ENCODE measurements at regions not wholly inside any gene's neighbourhood (a gene's known extent, or its start where the extent isn't known, plus 50 kb on each side); places are given as distances from the start of the nearest gene placed in this dataset.
"Not testable (repeated sequence)": the region's sequence is repeated elsewhere in the genome, so short reads cannot be mapped to it uniquely, and the experiment has no call there.

DNA sequence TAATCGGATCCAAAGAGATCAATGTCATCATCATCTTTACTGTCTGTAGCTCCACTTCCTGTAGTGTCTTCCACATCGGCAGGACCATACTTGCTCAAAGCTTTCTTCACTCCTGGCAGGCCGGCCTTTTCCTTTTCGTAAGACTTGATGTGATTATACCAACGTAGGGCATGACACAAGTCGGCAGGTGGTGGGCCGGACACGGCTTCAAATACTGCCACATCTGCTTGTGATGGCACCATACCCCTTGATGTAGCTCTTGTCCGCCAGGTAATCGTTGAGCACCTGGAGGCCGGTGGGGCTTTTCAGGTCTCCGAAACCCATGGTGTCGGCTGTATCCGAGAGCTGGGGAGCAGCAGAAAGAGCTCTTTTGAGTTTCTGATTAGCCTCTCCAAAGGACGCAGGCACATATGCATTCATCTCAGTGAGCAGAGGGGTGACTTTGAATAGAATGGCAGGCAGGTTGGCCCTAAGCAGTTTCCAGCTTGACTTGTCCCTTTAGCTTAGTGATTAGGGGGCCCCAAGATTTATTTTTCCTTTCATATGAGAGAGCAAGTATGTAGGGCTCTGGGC, 106.0 kb upstream of the PODXL start:
- DNase-seq = not testable (repeated sequence)

DNA sequence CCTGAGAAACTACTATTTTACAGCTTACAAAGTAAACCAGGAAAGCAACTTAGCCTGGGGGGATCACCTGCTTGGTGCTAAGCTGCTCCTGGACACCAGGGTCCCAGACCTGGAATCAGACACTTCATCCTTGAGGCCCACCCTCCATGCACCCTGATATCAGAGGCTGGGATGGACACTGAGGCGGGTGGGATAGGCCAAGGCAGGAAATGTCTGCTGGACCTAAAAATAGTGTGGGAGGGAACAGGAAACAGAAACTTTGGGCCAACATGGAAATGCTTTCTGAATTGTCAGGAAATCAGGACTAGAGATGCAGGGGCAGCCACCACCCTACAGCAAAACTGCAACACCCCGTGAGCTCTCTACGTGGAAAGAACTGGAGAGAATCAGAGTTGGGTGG, 101.5 kb upstream of the PODXL start:
- DNase-seq = no peak

DNA sequence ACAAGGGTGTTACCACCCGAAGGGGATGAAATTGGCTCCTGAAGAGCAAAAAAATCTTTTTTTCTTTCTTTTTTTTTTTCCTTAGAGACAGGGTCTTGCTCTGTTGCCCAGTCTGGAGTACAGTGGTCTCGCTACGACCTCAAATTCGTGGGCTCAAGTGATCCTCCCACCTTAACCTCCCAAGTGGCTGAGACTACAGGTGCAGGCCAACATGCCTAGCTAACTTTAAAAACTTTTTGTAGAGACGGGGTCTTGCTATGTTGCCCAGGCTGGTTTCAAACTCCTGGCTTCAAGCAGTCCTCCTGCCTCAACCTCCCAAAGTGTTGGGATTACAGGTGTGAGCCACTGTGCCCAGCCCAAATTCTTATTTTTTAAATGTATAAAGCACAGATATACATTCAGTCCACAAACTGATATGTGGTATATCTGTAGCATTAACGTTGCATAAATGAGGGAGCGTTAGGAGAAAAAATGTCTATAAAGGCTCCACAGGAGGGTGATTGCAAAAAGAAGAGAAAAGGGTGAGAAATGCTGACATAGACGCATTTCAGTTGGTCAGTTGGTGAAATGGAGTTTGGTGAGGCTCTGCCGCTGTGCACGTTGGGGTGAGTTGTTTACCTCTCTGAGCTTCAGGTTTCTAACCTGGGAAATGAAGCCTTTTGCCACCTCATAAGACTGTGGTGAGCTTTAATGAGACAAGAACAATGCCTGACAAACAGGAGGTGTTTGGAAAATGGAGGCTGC, 100.7 kb upstream of the PODXL start:
- DNase-seq = no peak

DNA sequence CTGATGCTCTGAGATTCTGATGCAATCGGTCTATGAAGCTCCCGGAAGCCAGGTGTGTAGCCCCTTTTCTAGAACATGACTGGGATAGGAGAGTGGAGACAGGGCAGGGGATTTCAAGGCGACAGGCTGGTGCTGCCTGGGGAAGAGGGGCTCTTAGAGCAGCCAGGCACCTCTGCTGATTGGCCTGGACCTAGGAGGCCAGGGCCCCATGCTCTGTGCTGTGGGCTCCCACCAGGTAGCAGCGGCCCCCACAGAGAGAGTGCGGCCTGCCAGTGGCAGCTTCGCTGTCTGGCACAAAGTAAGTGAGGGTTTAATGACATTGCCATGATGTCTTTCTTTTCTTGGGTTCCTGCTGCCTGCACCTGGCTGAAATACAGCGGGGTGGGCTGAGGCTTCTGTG, 99.4 kb upstream of the PODXL start:
- DNase-seq = no peak

DNA sequence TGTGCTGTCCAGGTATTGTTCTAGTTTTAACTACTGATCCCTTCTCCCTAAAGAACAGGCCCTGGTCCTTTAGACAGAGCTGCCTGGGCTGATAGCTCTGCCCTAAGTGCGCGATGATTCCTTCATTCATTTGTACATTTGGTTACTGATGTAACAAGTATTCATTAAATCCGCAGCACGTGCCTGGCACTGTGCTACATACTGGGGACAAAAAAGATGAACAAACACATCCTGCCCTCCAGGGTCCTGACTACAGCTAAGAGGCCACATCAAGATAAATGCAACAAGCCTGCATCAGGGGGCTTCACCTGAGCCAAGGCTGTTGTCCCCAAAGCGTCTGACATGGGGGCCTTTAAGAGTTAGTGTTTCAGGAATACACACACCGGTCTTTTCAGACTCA, 99.0 kb upstream of the PODXL start:
- DNase-seq = no peak

DNA sequence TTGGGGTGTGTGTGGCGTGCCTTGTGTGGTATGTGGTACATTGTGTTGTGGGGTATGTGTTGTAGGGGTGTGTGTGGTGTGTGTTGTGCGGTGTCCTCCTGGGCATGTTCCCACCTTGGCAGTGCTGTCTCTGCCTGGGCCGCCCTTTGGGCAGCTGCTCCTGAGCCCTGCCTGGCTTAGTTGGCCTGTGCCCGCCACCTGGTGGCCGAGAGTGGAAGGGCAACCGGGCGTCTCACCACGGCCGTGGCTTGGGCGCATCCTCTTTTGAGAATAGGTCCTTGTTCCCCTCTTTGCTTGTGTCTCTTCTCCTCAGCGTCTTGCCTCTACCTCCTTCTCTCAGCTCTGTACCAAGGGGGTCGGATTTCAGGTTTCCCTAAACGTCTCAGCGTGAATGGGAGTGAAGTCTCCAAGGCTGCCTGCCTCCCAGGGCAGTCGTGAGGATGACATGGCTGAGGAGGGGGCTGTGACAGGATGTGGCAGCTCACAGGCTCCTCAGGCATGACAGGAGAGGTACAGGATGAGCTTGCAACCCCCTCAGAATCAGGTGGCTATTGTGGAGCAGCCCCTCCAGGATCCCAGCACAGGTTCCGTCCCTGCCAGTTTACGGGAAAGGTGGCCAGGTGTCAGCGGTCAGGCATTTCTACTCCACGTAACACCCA, 98.4 kb upstream of the PODXL start:
- DNase-seq = peak; percentile 88

DNA sequence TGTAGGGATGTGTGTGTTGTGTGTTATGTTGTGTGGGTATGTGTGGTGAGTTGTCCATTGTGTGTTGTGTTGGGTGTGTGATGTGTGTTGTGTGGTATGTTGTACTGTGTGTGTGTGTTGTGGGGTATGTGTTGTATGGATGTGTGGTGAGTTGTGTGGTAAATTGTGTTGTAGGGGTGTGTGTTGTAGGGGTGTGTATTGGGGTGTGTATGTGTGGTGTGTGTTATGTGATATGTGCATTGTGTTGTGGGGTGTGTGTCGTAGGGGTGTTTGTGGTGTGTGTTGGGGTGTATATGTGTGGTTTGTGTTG, 97.8 kb upstream of the PODXL start:
- no peak for DNase-seq

DNA sequence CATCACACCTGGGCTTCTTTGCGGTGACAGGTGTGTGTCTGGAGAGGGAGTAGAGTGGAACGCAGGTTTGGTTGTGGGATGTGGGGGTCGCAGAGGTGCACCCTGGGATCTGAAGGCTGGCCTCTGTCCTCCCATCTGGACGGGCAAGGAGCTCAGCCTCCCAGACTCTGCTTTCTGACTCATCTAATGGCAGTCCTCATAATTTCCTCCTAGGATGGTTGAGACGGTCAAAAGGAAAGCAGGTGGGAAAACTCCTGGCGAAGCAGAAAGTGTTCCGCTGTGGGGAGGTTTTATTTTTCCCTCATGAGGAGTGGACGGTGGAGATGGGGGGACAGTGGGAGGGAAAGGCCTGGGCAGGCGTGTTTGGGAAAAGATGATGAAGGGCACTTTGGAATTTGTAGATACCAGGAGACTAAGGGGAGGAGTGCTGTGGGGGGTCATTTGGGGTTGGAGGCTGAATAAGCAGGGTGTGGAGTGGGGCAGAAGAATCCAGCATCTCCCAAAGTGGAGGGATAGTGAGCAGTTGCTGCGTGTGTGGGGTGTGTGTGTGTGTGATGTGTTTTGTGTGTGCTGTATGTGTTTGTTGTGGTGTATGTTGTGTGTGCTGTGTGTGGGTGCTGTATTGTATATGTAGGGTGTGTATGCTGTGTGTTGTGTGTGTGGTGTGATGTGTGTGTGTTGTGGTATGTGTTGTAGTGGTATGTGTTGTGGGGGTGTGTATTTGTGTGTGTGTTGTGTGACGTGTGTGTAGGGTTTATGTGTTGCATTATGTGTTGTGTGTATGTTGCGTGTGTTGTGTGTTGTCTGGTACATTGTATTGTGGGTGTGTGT, 97.2 kb upstream of the PODXL start:
- DNase-seq = no peak

DNA sequence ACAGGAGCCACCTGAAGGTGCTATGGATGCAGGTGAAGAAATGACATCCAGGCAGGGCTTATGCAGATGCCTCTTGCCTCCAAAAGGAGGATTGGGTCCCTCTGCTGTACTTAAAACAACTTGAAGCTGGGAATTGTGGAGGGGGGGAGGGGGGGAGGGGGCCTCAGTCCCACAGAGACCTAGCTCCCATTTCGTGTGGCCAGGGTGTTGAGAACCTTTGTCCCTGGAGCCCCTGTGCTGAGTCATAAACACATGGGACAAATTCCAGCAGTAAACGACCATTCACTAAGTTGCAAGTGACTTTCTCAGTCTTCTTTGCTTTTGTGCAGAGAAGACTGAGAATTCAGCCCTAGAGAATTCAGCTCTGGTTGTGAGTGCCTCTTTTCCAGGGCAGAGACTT, 96.5 kb upstream of the PODXL start:
- DNase-seq = no peak

DNA sequence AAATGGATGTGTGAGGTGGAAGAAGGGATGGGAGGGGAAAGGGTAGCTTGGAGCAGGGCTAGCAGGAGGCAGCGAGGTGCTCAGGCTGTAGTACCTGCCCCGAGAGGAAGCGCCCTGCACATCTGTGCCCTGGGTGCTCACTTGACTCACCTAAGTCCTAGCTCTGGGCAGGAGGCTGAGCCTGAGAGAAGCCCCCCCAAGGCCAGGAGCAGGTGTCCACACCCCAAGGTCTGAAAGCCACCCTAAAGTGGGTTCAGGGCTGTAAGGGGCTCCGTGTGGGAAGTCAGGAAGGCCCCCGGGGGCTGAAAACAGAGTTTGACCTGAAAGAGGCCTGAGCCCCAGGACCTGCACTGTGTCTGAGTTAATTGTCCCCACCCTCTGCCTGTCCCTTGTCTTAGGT, 95.8 kb upstream of the PODXL start:
- DNase-seq = no peak

DNA sequence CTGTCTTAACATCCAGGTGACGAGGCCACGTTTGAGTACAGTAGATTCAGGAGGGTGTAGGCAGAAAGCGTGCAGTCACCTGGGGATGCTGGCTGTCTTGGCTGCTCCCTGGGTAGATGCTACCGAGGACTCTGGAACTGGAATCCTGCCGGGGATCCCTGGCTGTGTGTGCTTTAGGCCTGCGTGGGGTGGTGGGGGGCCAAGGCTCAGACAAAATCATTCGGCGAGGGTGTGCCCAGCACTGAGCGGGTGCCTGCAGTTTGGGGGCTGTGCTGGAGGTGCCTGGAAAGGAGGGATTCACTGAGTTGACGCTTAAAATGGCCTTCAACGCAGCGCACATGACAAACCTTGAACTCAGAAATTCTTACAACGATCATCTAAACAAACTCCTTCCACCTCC, 93.5 kb upstream of the PODXL start:
- no peak for DNase-seq

DNA sequence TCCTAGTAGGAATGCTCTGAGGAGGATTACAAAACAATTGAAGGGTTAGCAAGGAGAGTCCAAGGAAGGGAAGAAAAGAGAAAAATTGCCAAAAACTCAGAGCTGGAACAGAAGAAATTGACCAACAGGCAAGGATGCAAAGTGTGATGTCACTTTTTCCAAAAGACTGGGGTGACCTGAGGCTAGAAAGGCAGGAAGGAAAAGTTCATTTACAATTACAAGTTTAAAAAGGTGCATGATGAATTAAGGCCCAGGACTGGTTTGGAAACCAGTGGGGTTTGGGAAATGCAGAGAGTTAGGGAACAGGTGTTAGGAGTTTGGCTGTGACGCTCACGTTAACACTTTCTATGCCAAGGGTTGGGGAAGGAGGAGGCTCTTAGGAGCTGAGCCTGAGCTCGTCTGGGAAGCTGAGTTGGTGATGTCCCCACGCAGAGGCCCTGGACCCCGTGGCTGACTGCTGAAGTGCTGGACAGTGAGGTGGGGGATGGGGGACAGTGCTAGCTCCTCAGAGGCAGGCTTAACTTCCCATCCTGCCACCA, 92.6 kb upstream of the PODXL start:
- no peak for DNase-seq

DNA sequence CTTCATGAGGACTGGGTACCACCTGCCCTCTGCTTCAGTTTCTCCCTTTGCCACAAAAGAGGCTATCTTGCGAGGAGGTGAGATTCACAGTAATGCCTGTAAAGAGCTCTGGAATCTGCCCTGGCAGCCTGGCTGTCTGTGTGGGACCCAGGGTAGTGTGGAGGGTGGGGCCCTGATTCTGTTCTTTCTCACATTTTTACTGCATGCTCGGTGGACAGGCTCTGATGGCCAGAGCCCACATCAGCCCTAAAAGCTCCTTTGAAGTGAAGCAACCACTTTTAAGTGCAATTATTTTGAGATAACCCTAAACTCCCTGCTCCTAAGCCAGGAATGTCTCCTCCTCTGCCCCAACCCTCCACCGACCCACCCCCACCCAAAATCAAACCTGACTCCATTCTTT, 92.1 kb upstream of the PODXL start:
- no peak for DNase-seq

DNA sequence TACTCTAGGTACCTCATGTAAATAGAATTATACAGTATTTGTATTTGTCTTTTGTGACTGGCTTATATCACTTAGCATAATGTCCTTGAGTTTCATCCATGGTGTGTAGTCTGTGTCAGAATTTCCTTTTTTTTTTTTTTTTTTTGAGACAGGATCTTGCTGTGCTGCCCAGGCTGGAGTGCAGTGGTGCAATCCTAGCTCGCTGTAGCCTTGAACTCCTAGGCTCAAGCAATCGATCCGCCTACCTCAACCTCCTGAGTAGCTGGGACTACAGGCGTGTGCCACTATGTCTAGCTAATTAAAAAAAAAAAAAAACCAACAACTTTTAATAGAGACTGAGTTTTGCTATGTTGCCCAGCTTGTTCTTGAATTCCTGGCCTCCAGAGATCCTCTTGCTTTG, 89.8 kb upstream of the PODXL start:
- no peak for DNase-seq

DNA sequence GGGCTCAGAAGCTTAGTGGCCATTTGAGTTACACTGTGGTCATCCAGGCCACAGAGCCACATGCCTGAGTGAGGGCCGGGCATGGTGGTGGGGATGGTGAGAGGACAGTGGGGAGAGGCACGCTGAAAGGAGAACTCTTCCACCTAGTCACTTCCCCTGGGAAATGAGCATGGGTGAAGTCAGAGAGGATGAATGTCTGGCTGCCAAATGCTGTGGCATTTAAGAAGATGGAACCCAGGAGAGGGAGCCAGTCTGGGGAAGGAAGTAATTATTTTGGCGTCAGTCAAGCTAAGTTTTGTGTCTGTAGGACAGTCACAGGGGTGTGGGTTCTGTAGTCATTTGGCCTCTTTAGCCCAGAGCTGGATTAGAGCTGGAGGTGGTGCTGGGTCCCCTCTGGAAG, 86.0 kb upstream of the PODXL start:
- no peak for DNase-seq

DNA sequence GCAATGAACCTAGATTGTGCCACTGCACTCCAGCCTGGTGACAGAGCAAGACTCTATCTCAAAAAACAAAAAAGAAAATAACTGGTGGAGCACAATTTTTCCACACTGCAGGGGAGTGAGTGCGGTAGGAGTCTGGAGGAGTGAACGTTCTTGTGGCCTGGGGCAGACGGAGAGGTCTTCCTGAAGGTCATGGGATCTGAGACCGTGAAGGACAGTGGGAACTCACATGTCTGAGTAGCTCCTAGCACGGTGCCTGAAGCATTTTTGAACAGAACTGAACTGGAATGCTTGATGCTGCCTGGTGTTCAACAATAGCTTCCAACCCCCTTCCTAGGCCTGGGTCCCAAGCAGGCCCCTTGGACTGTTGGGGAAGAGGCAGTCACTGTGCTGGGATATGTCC, 84.3 kb upstream of the PODXL start:
- no peak for DNase-seq

DNA sequence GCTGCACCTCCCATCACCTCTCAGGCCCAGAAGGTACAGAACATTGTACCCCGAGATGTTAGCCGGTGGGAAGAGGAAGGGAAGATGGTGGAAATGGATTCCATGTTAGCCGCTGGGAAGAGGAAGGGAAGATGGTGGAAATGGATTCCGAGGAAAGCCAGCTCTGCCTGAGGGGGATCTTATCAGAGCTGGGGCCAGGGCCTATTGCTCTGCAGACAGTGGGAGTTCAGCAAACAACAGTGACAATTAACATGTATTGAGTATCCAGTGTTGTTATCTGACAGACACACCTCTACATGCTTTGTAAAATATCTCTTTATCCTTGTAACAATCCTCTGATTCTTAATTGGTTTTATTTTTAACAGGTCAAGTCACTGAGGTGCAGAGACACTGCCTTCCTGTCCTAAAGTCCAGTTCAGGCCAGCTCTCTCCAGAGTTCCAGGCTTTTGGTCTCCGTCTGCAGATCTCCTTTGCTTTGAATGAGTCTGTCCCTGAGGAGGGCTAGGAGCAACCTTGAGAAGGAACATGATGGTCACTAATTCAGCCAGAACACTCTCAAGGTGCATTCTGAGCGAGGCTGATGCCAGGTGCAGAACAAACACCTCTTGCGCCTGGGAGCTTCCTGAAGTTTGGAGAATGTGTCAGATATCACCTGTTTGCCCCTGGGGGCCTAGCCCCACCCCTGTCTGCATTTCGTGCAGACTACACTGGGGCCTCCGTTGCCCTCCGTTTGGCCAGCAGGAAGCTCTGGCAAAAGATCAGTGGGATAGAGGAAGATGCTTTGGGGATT, 82.4 kb upstream of the PODXL start:
- no peak for DNase-seq

DNA sequence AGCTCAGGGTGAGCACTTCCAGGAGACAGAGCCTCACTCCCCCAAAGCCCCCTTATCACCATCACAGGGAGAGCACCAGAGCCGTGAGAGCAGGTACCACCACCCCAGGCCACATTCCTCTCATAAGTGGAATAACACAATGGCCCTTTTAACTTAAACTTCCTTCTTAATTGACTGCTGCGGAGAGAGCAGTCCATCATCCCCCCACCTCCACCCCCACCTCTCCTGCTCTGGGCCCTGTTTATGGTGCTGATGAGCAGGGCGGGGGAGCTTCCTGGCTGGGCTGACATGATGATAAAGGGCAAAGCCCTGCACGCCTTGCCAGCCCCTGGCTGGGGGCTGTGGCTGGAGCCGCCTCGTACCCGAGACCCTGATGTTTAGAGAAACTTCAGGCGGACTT, 81.4 kb upstream of the PODXL start:
- DNase-seq = no peak

DNA sequence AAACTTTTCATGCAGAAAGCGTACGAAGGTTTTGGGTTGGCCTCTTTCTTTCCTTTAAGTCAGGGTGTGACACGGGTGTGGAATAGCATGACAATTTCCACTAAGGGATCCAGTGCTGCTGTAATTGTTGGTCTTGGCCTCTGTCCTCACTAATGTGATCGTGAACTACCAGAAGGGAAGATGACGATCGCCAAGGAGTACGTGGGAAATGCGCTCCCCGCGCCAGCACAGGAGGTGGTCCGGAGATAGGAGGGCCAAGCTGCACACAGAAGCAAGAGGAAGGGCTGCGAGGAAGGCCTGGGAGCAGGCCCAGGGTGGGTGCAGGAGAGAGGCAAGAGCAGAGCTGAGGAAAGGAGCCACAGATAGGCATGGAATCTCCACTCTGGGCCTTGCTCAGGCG, 79.7 kb upstream of the PODXL start:
- DNase-seq = no peak

DNA sequence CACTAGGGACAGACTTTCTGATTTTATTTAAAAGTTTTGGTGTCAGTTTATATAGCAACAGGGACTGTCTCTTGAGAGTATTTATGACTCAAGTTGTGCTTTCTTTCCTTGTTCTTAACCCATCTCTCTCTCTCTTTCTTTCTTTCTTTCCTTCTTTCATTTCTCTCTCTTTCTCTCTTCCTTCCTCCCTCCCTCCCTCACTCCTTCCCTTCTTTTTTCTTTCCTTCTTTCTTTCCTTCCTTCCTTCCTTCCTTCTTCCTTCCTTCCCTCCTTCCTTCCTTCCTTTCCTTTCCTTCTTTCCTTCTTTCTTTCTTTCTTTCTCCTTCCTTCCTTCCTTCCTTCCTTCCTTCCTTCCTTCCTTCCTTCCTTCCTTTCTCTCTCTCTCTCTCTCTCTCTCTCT, 77.8 kb upstream of the PODXL start:
- not testable (repeated sequence) for DNase-seq

DNA sequence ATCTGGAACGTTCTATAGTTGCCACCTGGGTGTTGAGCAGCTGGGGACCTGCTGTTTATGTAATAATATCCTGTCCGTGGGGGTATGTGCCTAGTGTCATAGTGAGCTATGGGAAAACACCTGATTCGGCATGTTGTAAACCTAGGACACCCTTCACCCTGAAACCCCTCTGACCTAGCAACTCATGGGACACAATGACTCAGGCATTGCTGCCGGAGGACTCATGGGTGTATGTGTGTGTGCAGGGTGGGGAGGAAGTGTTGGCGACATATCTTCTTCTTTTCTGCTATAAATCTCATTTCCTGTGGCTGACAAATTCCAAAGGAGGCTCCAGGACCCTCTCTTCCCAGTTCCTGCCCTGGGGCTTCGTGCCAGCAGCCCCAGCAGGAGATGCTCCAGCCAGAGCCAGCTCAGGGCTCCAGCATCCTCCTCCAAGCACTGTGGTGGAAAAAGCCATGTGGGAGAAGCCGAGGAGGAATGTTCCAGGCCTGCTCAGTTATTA, 77.0 kb upstream of the PODXL start:
- no peak for DNase-seq

DNA sequence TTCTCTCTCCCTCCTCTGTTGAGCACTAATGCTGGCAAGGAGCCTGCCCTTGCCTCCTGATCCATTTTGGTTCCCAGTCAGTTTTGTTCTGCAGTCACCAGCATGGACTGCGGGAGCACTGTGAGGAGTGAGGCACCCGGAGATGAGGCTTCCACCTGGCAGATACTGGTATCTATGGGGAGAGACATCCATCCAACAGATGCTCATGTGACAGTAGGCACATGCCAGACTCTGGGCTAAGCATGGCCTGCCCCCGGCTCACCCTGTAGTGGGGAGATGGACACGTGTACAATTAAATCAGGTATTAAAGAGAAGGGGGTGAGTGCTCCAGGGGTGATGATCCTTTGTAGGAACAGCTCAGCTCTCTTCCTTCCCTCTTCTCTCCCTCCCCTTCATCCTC, 74.0 kb upstream of the PODXL start:
- no peak for DNase-seq

Data from activated CD4-positive, CD25-positive, alpha-beta regulatory T cell treated with anti-CD3 and anti-CD28 coated beads, Interleukin-2, amount 50 U/mL, for 72 hours (primary cell).